NCI-H1436 treated with DMSO at 0.1 percent for 48 hours (cell line): ENCODE measurements at regions not wholly inside any gene's neighbourhood (a gene's known extent, or its start where the extent isn't known, plus 50 kb on each side); places are given as distances from the start of the nearest gene placed in this dataset.
"Not testable (repeated sequence)": the region's sequence is repeated elsewhere in the genome, so short reads cannot be mapped to it uniquely, and the experiment has no call there.

Experiments used
- DNase-seq: peaks from one replicate; lab custom pipeline; 2025; lab: John Stamatoyannopoulos, UW

GRCh38 chr12:93080452-93080851 is 151.4 kb upstream of the EEA1 start:
- no peak for DNase-seq

- no peak for DNase-seq
These were observed 152.1 kb upstream of the EEA1 start for GRCh38 chr12:93080994-93081809.

- no peak for DNase-seq
These were observed 152.7 kb upstream of the EEA1 start for GRCh38 chr12:93081810-93082165.

GRCh38 chr12:93085383-93086287 is 156.5 kb upstream of the EEA1 start:
- DNase-seq, result no peak

- no peak for DNase-seq
These were observed 157.2 kb upstream of the EEA1 start for GRCh38 chr12:93086288-93086727.

- no peak for DNase-seq
These were observed 158.9 kb upstream of the EEA1 start for GRCh38 chr12:93087840-93088610.

- no peak for DNase-seq
These were observed 160.9 kb upstream of the EEA1 start for GRCh38 chr12:93089805-93090569.

- DNase-seq, result no peak
These were observed 161.7 kb upstream of the EEA1 start for GRCh38 chr12:93090731-93091172.

GRCh38 chr12:93091886-93092648 is 163.0 kb upstream of the EEA1 start:
- no peak for DNase-seq

- DNase-seq, result no peak
These were observed 163.5 kb upstream of the EEA1 start for GRCh38 chr12:93092649-93092945.

GRCh38 chr12:93093243-93093642 is 164.1 kb upstream of the EEA1 start:
- DNase-seq, result no peak

- not testable (repeated sequence) for DNase-seq
These were observed 165.1 kb upstream of the EEA1 start for GRCh38 chr12:93094222-93094621.

GRCh38 chr12:93094988-93095737 is 166.1 kb upstream of the EEA1 start:
- DNase-seq, result no peak

GRCh38 chr12:93097417-93097816 is 168.3 kb upstream of the EEA1 start:
- no peak for DNase-seq

- no peak for DNase-seq
These were observed 169.0 kb upstream of the EEA1 start for GRCh38 chr12:93098077-93098476.

GRCh38 chr12:93099792-93100191 is 170.7 kb upstream of the EEA1 start:
- DNase-seq, result no peak

GRCh38 chr12:93100610-93101009 is 171.5 kb upstream of the EEA1 start:
- no peak for DNase-seq

GRCh38 chr12:93101367-93101766 is 172.3 kb upstream of the EEA1 start:
- no peak for DNase-seq

- DNase-seq, result no peak
These were observed 173.2 kb upstream of the EEA1 start for GRCh38 chr12:93102312-93102711.

GRCh38 chr12:93102744-93103143 is 173.6 kb upstream of the EEA1 start:
- DNase-seq, result no peak
